ENCODE measurements at regions not wholly inside any gene's neighbourhood (a gene's known extent, or its start where the extent isn't known, plus 50 kb on each side); places are given as distances from the start of the nearest gene placed in this dataset.
"Not testable (repeated sequence)": the region's sequence is repeated elsewhere in the genome, so short reads cannot be mapped to it uniquely, and the experiment has no call there.

- Mint-ChIP-seq H3K27ac (ENCODE audit: unreplicated experiment) (no peak overlapping the region), H3K36me3 (ENCODE audit: low read depth, unreplicated experiment) (no peaks in the 10 kb centered on the region), H3K9me3 (ENCODE audit: unreplicated experiment) (no peaks in the 10 kb centered on the region), H3K27me3 (ENCODE audit: low read depth, unreplicated experiment) (no peaks in the 10 kb centered on the region), H3K4me1 (ENCODE audit: low read depth, unreplicated experiment) (no peaks in the 10 kb centered on the region), H3K4me3 (ENCODE audit: unreplicated experiment) (no peak overlapping the region)
- Histone ChIP-seq H3K27me3 (ENCODE audit: insufficient read depth, low read length) (no peaks in the 10 kb centered on the region), H3K9me3 (ENCODE audit: insufficient read depth, low read depth, low read length) (no peaks in the 10 kb centered on the region), H3K4me3 (ENCODE audit: insufficient read depth, low read depth, low read length) (no peak overlapping the region), H3K36me3 (ENCODE audit: insufficient read depth, low read length) (no peaks in the 10 kb centered on the region), H3K79me2 (ENCODE audit: insufficient read depth, low read length) (no peaks in the 10 kb centered on the region), H4K20me1 (ENCODE audit: insufficient read depth, low read length) (no peaks in the 10 kb centered on the region), H3K4me2 (ENCODE audit: low read length) (no peak overlapping the region), H2AFZ (ENCODE audit: low read depth, low read length) (no peak overlapping the region), H3K27ac (ENCODE audit: low read depth, low read length) (no peak overlapping the region), H3K9ac (ENCODE audit: low read length) (no peak overlapping the region), H3K4me1 (ENCODE audit: insufficient read depth, low read length) (no peaks in the 10 kb centered on the region)
- TF ChIP-seq, protein P1, sequence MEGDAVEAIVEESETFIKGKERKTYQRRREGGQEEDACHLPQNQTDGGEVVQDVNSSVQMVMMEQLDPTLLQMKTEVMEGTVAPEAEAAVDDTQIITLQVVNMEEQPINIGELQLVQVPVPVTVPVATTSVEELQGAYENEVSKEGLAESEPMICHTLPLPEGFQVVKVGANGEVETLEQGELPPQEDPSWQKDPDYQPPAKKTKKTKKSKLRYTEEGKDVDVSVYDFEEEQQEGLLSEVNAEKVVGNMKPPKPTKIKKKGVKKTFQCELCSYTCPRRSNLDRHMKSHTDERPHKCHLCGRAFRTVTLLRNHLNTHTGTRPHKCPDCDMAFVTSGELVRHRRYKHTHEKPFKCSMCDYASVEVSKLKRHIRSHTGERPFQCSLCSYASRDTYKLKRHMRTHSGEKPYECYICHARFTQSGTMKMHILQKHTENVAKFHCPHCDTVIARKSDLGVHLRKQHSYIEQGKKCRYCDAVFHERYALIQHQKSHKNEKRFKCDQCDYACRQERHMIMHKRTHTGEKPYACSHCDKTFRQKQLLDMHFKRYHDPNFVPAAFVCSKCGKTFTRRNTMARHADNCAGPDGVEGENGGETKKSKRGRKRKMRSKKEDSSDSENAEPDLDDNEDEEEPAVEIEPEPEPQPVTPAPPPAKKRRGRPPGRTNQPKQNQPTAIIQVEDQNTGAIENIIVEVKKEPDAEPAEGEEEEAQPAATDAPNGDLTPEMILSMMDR (IDR thresholded peaks at IDR 0.05; ENCODE audit: insufficient read depth, low read depth, low read length): no peak
- no peak for TF ChIP-seq EZH2 (IDR thresholded peaks at IDR 0.05; ENCODE audit: insufficient read depth, low read length)
- FAIRE-seq (peak; percentile 43), DNase-seq (ENCODE audit: low read depth) (no peak)
These were observed 121.8 kb downstream of the NOC3L start for GRCh38 chr10:94240901-94241300.

DNA sequence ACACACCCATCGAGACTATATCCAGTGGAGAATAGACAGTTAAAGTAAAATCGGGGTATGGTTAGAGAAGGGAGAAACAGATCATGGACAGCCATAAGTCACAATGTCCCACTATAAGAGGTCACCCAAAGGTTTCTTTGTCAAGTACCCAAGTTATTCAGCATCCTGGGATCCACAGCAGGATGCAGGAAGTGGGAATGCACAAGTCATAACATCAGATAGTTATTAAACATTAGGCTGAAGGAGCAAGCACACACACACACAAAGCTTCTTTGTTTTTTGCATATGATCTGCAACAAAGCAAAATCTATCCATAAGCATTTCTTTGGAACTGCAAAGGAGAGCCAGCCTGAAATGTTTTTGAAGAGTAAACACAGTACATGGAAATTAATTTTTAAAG is 111.6 kb downstream of the NOC3L start:
- H3K4me1 Mint-ChIP-seq (ENCODE audit: low read depth, unreplicated experiment): no peaks in the 10 kb centered on the region
- H3K4me3 Mint-ChIP-seq (ENCODE audit: unreplicated experiment): no peak overlapping the region
- no peaks in the 10 kb centered on the region for H3K9me3 Mint-ChIP-seq (ENCODE audit: unreplicated experiment)
- Histone ChIP-seq H2AFZ (ENCODE audit: low read depth, low read length) (no peak overlapping the region), H3K4me3 (ENCODE audit: insufficient read depth, low read depth, low read length) (no peak overlapping the region), H3K9ac (ENCODE audit: low read length) (no peak overlapping the region), H4K20me1 (ENCODE audit: insufficient read depth, low read length) (no peaks in the 10 kb centered on the region), H3K4me2 (ENCODE audit: low read length) (no peak overlapping the region), H3K9me3 (ENCODE audit: insufficient read depth, low read depth, low read length) (no peaks in the 10 kb centered on the region), H3K27me3 (ENCODE audit: insufficient read depth, low read length) (no peaks in the 10 kb centered on the region), H3K27ac (ENCODE audit: low read depth, low read length) (no peak overlapping the region), H3K4me1 (ENCODE audit: insufficient read depth, low read length) (no peaks in the 10 kb centered on the region), H3K79me2 (ENCODE audit: insufficient read depth, low read length) (no peaks in the 10 kb centered on the region), H3K36me3 (ENCODE audit: insufficient read depth, low read length) (no peaks in the 10 kb centered on the region)
- peaks cover 3% of the 10 kb centered on the region for H3K27me3 Mint-ChIP-seq (ENCODE audit: low read depth, unreplicated experiment)
- DNase-seq (ENCODE audit: low read depth) (no peak), FAIRE-seq (no peak)
- H3K27ac Mint-ChIP-seq (ENCODE audit: unreplicated experiment): no peak overlapping the region
- H3K36me3 Mint-ChIP-seq (ENCODE audit: low read depth, unreplicated experiment): no peaks in the 10 kb centered on the region
- TF ChIP-seq, protein P1 (IDR thresholded peaks at IDR 0.05; ENCODE audit: insufficient read depth, low read depth, low read length): no peak
- no peak for TF ChIP-seq EZH2 (IDR thresholded peaks at IDR 0.05; ENCODE audit: insufficient read depth, low read length)

DNA sequence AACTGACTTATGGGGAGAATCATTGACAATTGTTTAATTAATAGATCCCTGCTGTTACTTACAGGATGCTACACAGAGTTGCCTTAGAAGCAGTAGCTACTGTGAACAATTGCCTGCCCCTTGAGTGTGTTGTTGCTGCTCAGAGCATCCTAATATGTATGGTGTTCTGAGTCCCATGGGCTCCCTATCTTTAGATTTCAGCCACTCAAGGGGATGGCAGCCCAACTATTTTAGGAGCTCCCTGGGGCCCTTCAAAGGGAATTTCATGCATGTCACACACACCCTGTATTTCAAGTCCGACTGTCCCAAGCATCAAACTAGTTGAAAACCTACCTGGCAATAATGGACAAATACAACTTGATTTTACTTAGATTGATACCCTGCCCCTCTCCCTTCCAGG is 111.2 kb downstream of the NOC3L start:
- Histone ChIP-seq H3K4me1 (ENCODE audit: insufficient read depth, low read length) (no peaks in the 10 kb centered on the region), H3K9ac (ENCODE audit: low read length) (no peak overlapping the region), H3K4me3 (ENCODE audit: insufficient read depth, low read depth, low read length) (no peak overlapping the region), H3K27ac (ENCODE audit: low read depth, low read length) (no peak overlapping the region), H3K4me2 (ENCODE audit: low read length) (no peak overlapping the region), H2AFZ (ENCODE audit: low read depth, low read length) (no peak overlapping the region), H3K9me3 (ENCODE audit: insufficient read depth, low read depth, low read length) (no peaks in the 10 kb centered on the region), H3K79me2 (ENCODE audit: insufficient read depth, low read length) (no peaks in the 10 kb centered on the region), H3K27me3 (ENCODE audit: insufficient read depth, low read length) (no peaks in the 10 kb centered on the region), H4K20me1 (ENCODE audit: insufficient read depth, low read length) (no peaks in the 10 kb centered on the region), H3K36me3 (ENCODE audit: insufficient read depth, low read length) (no peaks in the 10 kb centered on the region)
- Mint-ChIP-seq H3K4me1 (ENCODE audit: low read depth, unreplicated experiment) (no peaks in the 10 kb centered on the region), H3K27ac (ENCODE audit: unreplicated experiment) (no peak overlapping the region), H3K27me3 (ENCODE audit: low read depth, unreplicated experiment) (peaks cover 3% of the 10 kb centered on the region), H3K9me3 (ENCODE audit: unreplicated experiment) (no peaks in the 10 kb centered on the region), H3K4me3 (ENCODE audit: unreplicated experiment) (no peak overlapping the region), H3K36me3 (ENCODE audit: low read depth, unreplicated experiment) (no peaks in the 10 kb centered on the region)
- FAIRE-seq (no peak), DNase-seq (ENCODE audit: low read depth) (no peak)
- TF ChIP-seq, protein P1 (IDR thresholded peaks at IDR 0.05; ENCODE audit: insufficient read depth, low read depth, low read length): no peak
- TF ChIP-seq EZH2 (IDR thresholded peaks at IDR 0.05; ENCODE audit: insufficient read depth, low read length): no peak

GRCh38 chr10:94257407-94257806 is 105.3 kb downstream of the NOC3L start:
- not testable (repeated sequence) for H3K36me3 Mint-ChIP-seq (ENCODE audit: low read depth, unreplicated experiment); H3K27me3 ChIP-seq (ENCODE audit: insufficient read depth, low read length); H3K4me3 Mint-ChIP-seq (ENCODE audit: unreplicated experiment); H3K4me3 ChIP-seq (ENCODE audit: insufficient read depth, low read depth, low read length); DNase-seq (ENCODE audit: low read depth); H3K9me3 ChIP-seq (ENCODE audit: insufficient read depth, low read depth, low read length); H3K36me3 ChIP-seq (ENCODE audit: insufficient read depth, low read length); FAIRE-seq; H3K9ac ChIP-seq (ENCODE audit: low read length); H3K9me3 Mint-ChIP-seq (ENCODE audit: unreplicated experiment); H4K20me1 ChIP-seq (ENCODE audit: insufficient read depth, low read length); H3K27ac Mint-ChIP-seq (ENCODE audit: unreplicated experiment); H3K27ac ChIP-seq (ENCODE audit: low read depth, low read length); H3K4me1 Mint-ChIP-seq (ENCODE audit: low read depth, unreplicated experiment); H3K79me2 ChIP-seq (ENCODE audit: insufficient read depth, low read length); H2AFZ ChIP-seq (ENCODE audit: low read depth, low read length); H3K27me3 Mint-ChIP-seq (ENCODE audit: low read depth, unreplicated experiment); H3K4me2 ChIP-seq (ENCODE audit: low read length); H3K4me1 ChIP-seq (ENCODE audit: insufficient read depth, low read length)
